Skin of body (tissue), 1 donor: ENCODE measurements at regions not wholly inside any gene's neighbourhood (a gene's known extent, or its start where the extent isn't known, plus 50 kb on each side); places are given as distances from the start of the nearest gene placed in this dataset.

Experiments
- DNase-seq: peaks from one replicate; lab custom pipeline; 2025; lab: John Stamatoyannopoulos, UW

DNA sequence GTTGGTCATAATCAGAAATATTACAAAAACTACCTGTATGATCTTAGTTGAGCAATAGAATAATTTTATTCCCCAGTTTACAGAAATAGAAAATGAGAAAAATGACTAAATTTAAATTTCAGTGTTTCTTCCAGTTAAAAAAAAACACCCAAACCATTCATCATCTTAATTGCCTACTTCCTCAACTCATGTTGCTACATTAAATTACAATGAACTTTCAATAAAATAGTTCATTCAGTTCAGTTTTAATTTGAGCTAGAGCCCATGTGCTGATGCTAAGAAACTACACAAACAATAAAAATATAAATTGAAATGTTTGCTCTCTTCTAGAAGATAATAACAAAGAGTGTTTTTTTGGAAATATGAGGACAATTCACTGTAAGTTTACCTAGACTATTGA, 820.4 kb downstream of the SLITRK6 start:
- DNase-seq: no peak

DNA sequence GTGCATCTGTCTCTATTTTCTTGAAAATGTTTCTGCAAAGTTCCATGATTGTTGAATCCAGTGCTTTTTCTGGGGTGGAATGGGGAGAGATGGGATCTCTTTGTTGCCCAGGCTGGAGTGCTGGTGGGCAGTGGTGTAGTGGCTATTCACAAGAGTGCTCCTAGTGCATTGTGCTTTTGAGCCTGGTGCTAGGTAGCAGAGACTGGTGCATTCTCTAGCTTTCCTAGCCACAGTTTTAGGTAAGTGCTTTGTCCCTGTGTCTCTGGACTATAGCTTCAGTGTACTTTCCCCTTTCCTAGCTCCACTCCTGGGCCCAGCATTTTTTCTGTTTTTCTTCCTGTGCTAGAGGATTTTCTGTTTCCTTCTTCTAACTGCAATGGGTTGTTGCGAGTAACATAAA, 825.6 kb downstream of the SLITRK6 start:
- DNase-seq: no peak

DNA sequence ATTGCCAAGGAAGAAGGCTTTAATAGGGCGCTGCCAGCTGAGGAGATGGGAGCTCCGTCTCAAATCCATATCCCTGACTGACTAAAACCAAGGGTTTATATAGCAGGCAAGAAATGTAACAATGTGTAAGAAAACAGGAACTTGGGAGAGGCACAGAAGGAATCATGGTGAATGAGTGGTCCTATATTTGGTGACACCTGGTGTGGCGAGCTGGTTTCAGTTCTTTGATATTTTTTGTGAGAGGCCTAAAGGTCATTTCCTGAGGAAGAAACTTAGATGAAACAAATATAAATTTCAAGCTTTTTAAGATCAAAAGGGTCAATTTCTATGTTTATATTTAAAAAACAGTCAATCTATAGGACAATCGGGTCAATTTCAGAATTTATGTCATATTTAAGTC, 826.3 kb downstream of the SLITRK6 start:
- no peak for DNase-seq

DNA sequence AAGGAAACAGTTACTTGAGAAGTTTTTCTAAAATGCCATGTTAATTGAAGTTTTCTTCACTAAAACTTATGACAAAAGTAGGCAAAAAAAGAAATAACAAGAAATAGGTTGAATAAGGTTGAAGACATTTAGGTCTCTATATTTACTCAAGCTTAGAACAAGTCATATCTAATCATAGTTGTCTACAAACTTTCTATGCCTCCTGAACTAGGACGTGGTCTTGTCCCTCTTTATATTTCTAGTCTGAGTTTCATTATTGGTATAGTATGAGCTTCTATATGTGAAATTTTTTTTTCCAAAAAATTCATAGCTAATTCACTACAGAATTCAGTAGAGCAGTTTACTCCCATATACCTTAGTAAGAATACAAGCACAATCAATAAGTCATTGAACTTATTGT, 836.4 kb downstream of the SLITRK6 start:
- DNase-seq: no peak

DNA sequence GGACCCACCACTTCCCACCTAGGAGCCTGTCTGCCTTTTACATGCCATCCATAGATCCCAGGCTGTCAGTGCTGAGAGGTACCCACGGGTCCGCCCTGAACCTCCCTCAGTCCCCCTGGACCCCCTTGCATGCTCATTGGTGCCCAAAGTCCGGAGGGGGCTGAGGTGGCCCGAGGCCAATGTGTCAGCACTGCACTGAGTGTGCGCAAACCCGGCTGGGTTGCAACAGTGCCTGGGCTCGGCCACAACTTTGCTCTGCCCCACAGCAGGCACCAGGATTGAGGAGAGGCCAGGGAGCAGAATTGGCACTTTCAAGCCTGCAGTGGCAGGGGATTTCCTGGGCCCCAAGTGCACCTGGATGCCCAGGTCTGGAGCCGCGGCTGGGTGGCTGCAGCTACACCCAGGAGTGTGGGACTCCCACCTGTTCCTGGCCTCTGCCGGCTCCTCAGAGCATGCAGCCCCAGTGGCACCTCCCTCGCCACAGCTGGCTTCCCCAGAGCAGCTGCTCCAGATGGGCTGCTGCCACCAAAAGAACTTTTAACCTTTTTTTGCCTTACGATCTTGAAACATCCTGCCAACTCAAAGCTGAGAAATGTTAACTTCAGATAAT, 837.0 kb downstream of the SLITRK6 start:
- DNase-seq: no peak

DNA sequence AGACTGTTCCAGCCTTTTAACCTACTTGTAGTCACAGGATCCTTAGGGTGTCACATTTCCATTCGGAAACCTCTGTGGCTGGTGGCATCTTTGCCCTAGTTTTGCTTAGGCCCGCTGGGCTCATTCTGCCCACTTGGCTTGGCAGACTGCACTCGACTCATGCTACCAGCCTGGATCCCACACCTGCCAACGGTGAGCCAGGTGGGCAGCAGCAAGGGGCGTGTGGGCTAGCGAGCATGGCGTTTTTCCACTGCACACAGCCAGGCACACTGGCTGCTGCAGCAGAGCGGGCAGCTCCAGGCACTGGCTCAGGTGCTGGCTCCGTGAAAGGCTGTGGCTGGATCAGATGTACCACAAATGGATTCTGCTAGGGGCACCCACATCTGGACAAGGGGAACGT, 838.2 kb downstream of the SLITRK6 start:
- DNase-seq: no peak

DNA sequence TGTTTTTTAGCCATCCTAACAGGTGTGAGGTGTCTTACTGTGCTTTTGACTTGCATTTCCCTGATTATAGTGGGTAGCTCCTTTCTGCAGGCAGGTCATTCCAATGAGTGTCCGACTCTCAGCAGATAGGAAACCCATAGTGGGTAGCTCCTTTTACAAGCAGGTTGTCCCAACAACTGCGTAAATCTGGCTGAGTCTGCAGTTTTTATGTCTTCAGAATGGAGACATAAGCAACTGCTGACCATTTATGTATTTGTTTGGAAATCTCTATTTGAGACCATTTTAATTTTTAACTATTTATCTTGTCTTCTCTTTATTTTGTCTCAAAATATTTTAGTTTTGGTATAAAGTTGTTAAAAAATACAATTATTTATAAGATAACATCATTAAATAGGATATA, 839.4 kb downstream of the SLITRK6 start:
- no peak for DNase-seq

DNA sequence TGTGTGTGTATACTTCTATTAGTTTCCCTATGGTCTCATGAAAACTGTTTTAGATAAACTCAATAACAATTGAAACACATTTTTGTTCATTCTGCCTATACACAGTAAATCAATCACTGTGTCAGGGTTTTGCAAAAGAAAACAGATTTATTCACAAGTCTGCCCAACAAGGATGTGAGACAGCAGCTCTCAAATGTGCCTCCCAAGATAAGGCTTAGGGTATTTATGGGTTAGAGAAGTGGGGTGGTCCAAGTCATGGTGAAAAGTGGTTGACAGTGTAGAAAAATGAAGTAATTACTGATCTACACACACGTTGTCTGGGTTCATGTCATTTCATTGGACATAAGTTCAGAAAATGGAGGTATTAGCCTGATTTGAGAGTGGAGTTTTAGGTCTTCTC, 844.6 kb downstream of the SLITRK6 start:
- DNase-seq: no peak

DNA sequence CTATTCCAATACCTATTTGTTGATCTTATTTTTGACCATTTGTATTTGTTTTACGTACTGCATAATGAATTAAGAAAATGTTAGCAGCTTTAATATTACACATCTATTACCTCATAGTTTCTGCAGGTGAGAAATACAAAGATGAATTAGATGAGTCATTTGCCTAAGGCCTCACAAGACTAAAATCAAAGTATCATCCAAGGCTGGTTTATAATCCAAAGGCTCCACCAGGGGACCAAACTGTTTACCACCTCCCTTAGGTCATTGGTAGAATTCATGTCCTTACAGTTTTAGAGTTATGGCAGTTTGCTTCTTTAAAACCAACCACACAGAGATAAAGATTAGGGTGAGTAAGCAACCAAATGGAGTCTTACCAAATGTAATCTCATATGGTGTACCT, 848.1 kb downstream of the SLITRK6 start:
- DNase-seq: no peak

DNA sequence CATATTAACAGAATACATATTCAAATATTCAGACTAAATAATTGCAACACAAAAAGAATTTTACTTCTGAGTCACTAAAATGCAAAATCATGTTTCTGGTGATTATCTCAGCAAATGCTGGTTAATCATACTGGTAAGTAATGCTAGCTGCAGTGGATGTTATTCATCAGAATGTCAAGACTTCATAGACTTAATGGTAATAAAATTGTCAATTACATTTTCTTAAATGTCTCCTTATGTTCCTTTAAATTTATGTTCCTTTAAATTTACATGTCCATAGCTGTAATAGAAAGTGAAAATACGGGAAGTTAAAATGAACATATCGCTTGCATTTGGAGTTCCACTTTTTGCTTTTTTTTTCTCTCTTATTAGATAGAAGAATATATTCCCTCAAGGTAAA, 853.0 kb downstream of the SLITRK6 start:
- no peak for DNase-seq

DNA sequence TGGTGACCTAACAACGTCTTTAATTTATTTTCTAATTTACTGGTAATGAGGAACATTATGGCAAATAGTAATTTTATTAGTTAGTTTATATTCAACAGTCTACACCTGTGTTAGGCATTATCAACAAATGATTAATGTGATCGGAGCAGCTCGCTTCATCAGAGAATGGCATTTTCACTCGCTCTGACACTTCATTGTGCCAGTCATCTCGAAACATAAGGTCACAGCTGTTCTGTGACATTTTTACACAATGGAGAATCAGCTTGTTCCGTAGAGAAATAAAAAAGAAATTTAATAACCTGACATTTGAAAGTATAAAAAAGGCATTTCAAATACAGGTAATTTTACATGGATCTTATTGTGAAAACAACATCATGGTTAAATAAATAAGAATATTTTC, 858.4 kb downstream of the SLITRK6 start:
- no peak for DNase-seq

DNA sequence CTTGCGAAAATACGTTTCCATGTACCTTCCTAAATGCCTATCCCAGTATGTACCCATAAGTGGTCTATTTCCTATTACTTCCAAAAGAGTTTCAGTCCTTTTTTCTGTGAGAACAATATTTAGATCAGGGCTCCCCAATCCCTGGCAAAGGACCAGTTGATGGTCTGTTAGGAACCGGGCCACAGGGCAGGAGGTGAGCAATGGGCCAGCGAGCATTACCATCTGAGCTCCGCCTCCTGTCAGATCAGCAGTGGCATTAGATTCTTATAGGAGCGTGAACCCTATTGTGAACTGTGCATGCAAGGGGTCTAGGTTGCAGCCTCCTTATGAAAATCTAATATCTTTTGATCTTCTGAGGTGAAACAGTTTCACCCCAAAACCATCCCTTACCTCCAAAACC, 859.1 kb downstream of the SLITRK6 start:
- no peak for DNase-seq

DNA sequence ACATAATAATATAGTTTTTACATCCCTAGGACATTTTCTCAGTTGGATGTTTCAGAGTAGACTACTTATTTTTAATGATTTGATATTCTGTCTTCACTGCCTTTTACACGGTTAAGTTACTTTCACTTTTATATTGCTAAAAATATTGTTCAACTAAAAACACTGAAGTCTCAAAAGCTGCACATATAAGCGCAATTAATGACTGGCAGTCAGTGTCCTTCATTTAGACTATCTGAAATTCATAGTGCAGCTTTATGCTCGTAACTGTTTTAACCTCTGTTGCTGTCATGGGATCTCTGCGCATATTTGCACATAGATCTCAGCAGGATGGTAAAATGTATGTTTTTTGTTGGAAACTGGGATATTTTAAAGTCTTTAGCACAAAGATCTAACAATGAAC, 864.3 kb downstream of the SLITRK6 start:
- no peak for DNase-seq

DNA sequence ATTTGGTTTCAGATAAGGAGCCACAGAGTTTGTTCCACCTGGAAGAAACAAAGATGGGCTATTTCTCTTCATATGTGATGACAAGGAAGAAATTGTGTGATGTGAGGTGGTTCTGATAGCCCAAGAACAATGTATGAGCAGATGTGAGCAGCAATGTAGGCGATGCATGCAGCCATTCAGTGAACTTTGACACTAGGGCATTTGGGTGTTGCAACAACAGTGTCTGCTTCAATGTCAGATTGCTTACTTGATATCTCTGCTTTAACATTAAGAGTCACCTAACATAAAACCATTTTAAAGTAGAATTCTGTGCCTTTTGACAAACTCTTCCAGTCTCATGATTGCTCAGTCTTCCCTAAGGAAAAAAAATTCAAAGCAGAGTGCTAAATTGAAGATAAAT, 865.4 kb downstream of the SLITRK6 start:
- DNase-seq: no peak

DNA sequence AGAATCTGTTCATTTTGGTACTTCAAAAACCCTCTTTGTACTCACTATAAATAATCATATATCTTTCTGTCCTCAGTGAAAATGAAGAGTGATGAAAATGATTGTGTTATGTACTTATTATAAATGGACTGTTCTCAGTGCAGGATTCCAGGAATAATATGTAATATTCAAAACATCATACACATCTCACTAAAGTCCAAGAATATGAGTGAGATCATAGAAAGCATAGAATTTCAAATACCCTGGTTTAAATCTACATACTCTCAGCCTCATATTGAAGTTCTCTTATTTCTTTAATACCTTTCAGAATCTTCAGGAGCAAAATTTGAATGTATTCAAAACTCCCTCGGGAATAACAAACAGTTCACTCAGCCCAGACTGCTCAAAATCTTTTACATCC, 868.0 kb downstream of the SLITRK6 start:
- DNase-seq: no peak

DNA sequence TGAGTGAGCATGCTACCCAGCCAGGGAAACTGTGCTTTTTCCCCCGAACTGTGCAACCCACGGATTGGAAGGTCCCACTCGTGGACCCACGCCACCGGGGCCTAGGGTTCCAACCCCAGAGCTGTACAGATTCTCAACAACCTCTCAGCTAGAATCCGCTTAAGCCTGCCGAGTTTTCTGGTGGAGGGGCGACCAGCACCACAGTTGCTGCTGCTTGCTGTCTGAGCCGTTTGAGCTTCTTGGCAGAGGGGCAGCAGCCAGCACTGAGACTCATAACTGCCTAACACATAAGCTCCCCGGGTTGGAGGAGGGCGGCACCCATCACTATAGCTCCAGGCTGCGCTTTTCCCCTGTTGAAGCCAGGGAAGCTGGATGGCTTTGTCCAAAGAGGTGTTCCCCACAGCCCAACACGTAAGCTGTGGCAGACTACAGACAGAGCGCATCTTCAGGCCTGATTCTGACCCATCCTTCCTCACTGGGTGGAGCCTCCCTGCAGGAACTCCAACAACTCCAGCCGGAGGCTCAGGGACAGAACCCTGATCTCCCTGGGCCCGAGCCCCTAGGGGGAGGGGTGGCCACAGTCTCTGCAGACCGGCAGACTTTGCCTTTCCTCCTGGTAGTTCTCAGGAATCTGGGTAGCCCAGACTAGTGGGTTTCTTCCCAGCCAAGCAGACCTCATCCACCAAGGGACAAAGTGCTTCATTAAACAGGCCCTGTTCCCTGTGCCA, 871.6 kb downstream of the SLITRK6 start:
- no peak for DNase-seq

DNA sequence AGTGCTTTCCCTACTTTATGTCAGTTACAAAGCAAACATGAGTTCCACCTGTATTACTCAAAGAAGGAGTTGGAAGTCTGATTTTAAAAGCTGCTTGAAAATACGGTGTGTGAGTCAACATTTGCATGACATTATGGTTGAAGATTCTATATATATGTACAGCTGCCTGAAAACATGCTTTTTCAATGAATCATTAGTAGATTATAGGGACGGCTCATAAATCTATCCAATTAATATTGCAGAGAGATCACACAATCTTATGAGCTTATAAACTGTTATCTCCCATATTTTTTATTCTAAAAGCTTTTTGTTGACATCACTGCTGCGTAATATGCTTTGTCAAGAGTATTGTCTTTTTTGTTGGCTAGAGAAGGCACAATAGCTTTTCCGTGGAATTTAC, 873.8 kb downstream of the SLITRK6 start:
- no peak for DNase-seq

DNA sequence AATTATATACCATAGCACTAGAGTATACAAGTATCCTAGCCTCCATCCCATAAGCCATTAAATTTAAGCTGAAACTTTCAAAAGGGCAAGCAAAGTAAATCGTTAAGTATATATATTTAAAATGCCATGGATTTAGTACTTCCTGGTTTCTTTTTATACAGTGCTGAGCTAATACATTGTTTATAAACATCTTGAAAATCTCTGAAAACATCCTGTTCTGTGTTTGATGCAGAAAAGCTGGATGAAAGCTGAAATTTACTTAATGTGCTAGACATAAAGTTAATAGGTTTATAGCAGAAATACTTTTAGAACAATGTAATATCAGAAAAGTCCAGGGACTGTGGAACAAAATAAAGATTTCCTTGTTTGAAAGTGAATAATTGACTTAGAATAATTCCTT, 875.4 kb downstream of the SLITRK6 start:
- no peak for DNase-seq

DNA sequence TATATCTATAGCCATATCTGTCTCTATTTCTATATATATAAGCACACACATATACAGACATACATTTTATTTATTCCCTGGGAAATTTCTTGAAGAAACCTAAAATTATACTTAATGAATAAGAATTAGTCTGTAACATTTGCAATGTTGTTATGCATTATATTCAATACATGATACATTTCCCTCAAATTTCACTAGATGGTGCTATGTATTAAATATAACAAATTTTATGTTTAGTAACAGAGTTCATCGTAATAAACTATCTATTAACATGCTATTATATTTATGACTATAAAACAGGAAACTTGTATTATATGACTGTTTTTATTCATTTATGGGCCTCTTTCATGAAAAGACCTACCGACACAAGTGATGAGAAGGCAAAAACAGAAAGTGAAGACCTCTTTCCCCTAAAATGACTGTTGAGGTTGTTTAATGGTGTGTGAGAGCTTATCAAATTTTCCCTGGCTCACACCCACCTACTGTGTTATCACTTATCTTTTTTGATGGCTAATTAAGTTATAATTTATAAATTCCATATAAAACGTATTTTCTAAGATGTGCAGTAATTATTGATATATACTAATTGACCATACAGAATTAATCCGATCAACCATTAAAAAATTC, 881.9 kb downstream of the SLITRK6 start:
- no peak for DNase-seq

DNA sequence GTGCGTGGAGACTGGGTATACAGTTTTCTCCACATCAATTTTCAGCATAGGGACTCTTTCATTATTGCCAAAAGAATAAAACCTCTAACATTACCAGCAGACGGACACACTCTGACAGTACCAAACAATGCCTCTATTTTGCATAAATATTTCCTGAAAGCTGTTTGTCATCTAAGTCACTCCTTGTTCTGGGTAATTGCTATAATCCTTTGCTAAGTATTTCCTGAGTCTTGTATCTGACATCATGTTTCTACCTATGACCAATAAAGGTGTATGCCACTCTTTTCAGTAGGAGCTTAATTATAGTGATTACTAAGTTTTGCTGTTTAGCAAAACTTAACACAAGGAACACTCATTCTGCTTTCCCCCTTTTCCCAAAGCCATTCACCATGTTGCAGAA, 886.5 kb downstream of the SLITRK6 start:
- no peak for DNase-seq

DNA sequence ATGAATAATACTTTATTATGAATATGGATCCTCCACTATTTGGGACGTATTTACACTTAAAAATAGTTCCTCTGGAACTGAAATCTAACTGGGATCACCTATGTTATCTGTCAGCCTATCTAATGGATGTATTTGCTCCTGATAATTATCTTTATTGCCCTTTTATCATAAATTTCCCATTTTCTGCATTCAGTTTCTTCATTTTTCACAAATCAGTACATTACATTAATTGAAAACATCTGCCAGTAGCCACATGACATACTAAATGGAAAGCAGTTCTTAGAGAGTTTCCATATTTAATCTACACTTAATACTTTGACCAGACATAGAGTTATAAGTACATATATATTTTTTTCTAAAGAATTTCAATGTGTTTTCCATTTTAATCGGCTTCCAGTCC, 888.8 kb downstream of the SLITRK6 start:
- no peak for DNase-seq

DNA sequence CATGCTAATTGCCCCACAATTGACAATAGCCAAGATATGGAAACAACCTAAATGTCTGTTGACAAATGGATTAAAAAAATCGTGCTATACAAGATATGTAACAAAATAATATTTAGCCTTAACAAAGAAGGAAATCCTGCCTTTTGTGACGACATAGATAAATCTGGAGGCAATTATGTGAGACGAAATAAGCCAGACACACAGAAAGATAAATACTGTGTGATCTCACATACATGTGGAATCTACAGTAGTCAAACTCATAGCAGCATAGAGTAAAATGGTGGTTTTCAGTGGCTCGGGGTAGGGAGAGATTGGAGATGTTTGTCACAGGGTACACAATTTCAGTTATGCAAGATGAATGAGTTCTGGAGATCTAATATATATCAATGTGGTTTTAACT, 895.8 kb downstream of the SLITRK6 start:
- DNase-seq: no peak

DNA sequence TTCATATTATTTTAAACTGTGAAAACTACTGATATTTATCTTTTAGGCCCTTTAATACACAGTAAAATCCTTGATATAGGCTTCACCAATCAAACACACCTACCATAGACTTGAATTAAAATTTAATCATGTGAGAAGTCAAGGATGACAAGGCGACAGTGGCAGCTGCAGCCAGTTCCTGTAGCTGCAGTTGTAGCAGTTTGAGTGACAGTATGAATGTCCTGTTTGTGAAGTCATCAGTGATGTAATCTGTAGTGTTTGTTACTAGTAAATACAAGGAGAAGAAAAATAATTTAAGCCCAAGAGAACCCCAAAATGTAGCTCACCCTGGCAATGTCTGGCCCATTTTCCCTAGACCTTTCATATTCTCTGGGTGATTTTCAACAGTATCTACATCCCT, 897.0 kb downstream of the SLITRK6 start:
- DNase-seq: no peak
